Panc1 (cell line): ENCODE measurements at regions not wholly inside any gene's neighbourhood (a gene's known extent, or its start where the extent isn't known, plus 50 kb on each side); places are given as distances from the start of the nearest gene placed in this dataset.

ENCODE experiments used
- ATAC-seq: fragments of 200-7000 bp; cut with Tn5 transposase; 2 replicates; pipeline ENCODE4 v1.9.1; 2020; ENCODE audit warnings: mild to moderate bottlenecking, moderate library complexity
- BruUV-seq: library from RNA; stranded (reverse); fragments of 400-500 nt; replicated peaks from 2 replicates; lab custom pipeline; 2021; lab: Mats Ljungman, UMichigan
- CTCF ChIA-PET: fragments of 300-600 bp; sonication (Branson Sonifier 250); formaldehyde crosslinking; loops from one replicate; lab custom pipeline; 2022; ENCODE audit warnings: antibody characterized with exemption; lab: Charles Lee
- POLR2A ChIA-PET: fragments of 300-600 bp; sonication (Branson Sonifier 250); formaldehyde crosslinking; loops from one replicate; lab custom pipeline; 2022; ENCODE audit warnings: antibody characterized with exemption; lab: Charles Lee
- DNase-seq: peaks from one replicate; pipeline ENCODE4 v3.0.0-alpha.2; 2010; ENCODE audit warnings: low read depth, low spot score
- H3K27ac ChIP-seq: 2 replicates; pipeline ENCODE4 v1.5.1; 2011; ENCODE audit warnings: mild to moderate bottlenecking, low read length, inconsistent platforms
- H3K27me3 ChIP-seq: fragments of 200-500 bp; sonication (Bioruptor generic); 2 replicates; pipeline ENCODE4 v1.6.0; 2014; ENCODE audit warnings: low read length, inconsistent platforms; ENCODE audit not compliant: control insufficient read depth, insufficient read depth
- H3K36me3 ChIP-seq: fragments of 200-500 bp; sonication (Bioruptor generic); 2 replicates; pipeline ENCODE4 v1.5.1; 2014; ENCODE audit warnings: inconsistent platforms, mild to moderate bottlenecking, low read length, moderate library complexity; ENCODE audit not compliant: control insufficient read depth, insufficient read depth
- H3K4me1 ChIP-seq: 2 replicates; pipeline ENCODE4 v1.5.1; 2011; ENCODE audit warnings: inconsistent platforms, mild to moderate bottlenecking, low read length, moderate library complexity; ENCODE audit not compliant: control insufficient read depth, insufficient read depth
- H3K4me3 ChIP-seq, 2 experiments: 2 replicates each; pipeline ENCODE4 v1.5.1; 2011 to 2012; ENCODE audit warnings: low read depth in 2 of 2, low read length in 2 of 2, mild to moderate bottlenecking in 2 of 2, inconsistent platforms in 1 of 2, moderate library complexity in 1 of 2
- H3K9me3 ChIP-seq: fragments of 200-500 bp; sonication (Bioruptor generic); 2 replicates; pipeline ENCODE4 v1.5.1; 2014; ENCODE audit warnings: low read depth, mild to moderate bottlenecking, inconsistent platforms, low read length, moderate library complexity; ENCODE audit not compliant: control insufficient read depth, insufficient read depth
- CTCF ChIP-seq: fragments of 450-650 bp; IDR thresholded peaks from 2 replicates; pipeline ENCODE4 v1.5.1; 2017; ENCODE audit warnings: mild to moderate bottlenecking
- POLR2AphosphoS5 ChIP-seq: IDR thresholded peaks from 2 replicates; pipeline ENCODE4 v1.6.1; 2012; ENCODE audit warnings: mild to moderate bottlenecking, low read depth, low read length, moderate library complexity
- REST ChIP-seq, 2 experiments: IDR thresholded peaks; 2 replicates each; pipeline ENCODE4 v1.6.1; 2011 to 2012; ENCODE audit warnings: low read depth in 2 of 2, control low read depth in 1 of 2, low read length in 1 of 2, mild to moderate bottlenecking in 1 of 2, moderate library complexity in 1 of 2; ENCODE audit not compliant: insufficient read depth in 1 of 2
- SIN3A ChIP-seq: IDR thresholded peaks from 2 replicates; pipeline ENCODE4 v1.6.1; 2012; ENCODE audit warnings: low read depth, mild to moderate bottlenecking, low read length, moderate library complexity, borderline replicate concordance; ENCODE audit not compliant: insufficient read depth
- TCF7L2 ChIP-seq: IDR thresholded peaks from 2 replicates; pipeline ENCODE4 v1.6.1; 2011; ENCODE audit warnings: mild to moderate bottlenecking, low read depth, low read length, inconsistent platforms
- in situ Hi-C: cut with HindIII; loops from 2 replicates; pipeline ENCODE4 v1.10.0; 2016; ENCODE audit warnings: low sequenced_read_pairs, low pct_unique_long_range_greater_than_20kb
- intact Hi-C: fragments of 100-400 bp; cut with micrococcal nuclease; formaldehyde crosslinking; loops from one replicate; pipeline ENCODE4 v1.10.0; 2022; ENCODE audit not compliant: unreplicated experiment

GRCh38 chr4:157763490-157763889 is 409.3 kb downstream of the GASK1B start:
- no peaks in the 10 kb centered on the region for H3K27me3 ChIP-seq
- no peaks in the 10 kb centered on the region for H3K36me3 ChIP-seq
- in situ Hi-C loops, result no loop called here
- DNase-seq, result no peak
- no TSS peak for BruUV-seq
- intact Hi-C loops, result no loop called here
- H3K4me1 ChIP-seq, result no peaks in the 10 kb centered on the region
- no peak overlapping the region for H3K4me3 ChIP-seq
- no peak overlapping the region for H3K27ac ChIP-seq
- POLR2A ChIA-PET, result no interaction called here
- ATAC-seq, result no peak
- no peak for TF ChIP-seq TCF7L2
- TF ChIP-seq SIN3A, result no peak
- no peak for TF ChIP-seq REST (IDR thresholded peaks at IDR 0.05; ENCODE audit: insufficient read depth in 1 of 2, low read depth in 2 of 2, low read length in 1 of 2)
- no peak for TF ChIP-seq POLR2AphosphoS5
- CTCF ChIA-PET, result no interaction called here
- no peaks in the 10 kb centered on the region for H3K9me3 ChIP-seq

GRCh38 chr4:157754410-157754809 is 418.4 kb downstream of the GASK1B start:
- ChIA-PET CTCF (no interaction called here), POLR2A (no interaction called here)
- no TSS peak for BruUV-seq

More at GRCh38 chr4:157754410-157754809, 418.4 kb downstream of the GASK1B start:
- ATAC-seq (no peak), DNase-seq (no peak)
- no peak overlapping the region for H3K4me3 ChIP-seq
- intact Hi-C loops, result no loop called here
- H3K27me3 ChIP-seq, result no peaks in the 10 kb centered on the region
- no peak overlapping the region for H3K27ac ChIP-seq
- in situ Hi-C loops, result no loop called here
- no peaks in the 10 kb centered on the region for H3K4me1 ChIP-seq
- H3K9me3 ChIP-seq, result no peaks in the 10 kb centered on the region
- H3K36me3 ChIP-seq, result no peaks in the 10 kb centered on the region
- no peak for TF ChIP-seq POLR2AphosphoS5
- TF ChIP-seq REST (IDR thresholded peaks at IDR 0.05; ENCODE audit: insufficient read depth in 1 of 2, low read depth in 2 of 2, low read length in 1 of 2), result no peak
- TF ChIP-seq CTCF, result no peak
- no peak for TF ChIP-seq TCF7L2
- no peak for TF ChIP-seq SIN3A
